ENCODE measurements at regions not wholly inside any gene's neighbourhood (a gene's known extent, or its start where the extent isn't known, plus 50 kb on each side); places are given as distances from the start of the nearest gene placed in this dataset.

DNA sequence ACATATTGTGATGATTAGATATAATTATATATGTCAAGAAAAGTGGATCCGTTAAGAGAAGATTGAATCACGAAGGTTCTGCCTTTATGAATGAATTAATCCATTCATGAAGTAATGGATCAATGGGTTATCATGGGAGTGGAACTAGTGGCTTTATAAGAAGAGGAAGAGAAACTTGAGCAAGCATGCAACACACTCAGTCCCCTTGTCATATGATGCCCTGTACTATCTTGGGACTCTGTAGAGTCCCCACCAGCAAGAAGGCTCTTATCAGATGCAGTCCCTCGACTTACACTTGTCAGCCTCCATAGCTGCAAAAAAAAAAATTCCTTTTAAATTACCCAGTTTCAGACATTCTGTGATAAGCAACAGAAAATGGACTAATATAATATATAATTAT lies 301.9 kb downstream of the RAP2B start:
- TF ChIP-seq, protein P1, sequence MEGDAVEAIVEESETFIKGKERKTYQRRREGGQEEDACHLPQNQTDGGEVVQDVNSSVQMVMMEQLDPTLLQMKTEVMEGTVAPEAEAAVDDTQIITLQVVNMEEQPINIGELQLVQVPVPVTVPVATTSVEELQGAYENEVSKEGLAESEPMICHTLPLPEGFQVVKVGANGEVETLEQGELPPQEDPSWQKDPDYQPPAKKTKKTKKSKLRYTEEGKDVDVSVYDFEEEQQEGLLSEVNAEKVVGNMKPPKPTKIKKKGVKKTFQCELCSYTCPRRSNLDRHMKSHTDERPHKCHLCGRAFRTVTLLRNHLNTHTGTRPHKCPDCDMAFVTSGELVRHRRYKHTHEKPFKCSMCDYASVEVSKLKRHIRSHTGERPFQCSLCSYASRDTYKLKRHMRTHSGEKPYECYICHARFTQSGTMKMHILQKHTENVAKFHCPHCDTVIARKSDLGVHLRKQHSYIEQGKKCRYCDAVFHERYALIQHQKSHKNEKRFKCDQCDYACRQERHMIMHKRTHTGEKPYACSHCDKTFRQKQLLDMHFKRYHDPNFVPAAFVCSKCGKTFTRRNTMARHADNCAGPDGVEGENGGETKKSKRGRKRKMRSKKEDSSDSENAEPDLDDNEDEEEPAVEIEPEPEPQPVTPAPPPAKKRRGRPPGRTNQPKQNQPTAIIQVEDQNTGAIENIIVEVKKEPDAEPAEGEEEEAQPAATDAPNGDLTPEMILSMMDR (IDR thresholded peaks at IDR 0.05): no peak
- TF ChIP-seq EP300 (IDR thresholded peaks at IDR 0.05): no peak
- no peak for TF ChIP-seq POLR2AphosphoS5 (IDR thresholded peaks at IDR 0.05)

Measured in suprapubic skin (tissue), 4 donors.